ENCODE measurements at regions not wholly inside any gene's neighbourhood (a gene's known extent, or its start where the extent isn't known, plus 50 kb on each side); places are given as distances from the start of the nearest gene placed in this dataset.

DNA sequence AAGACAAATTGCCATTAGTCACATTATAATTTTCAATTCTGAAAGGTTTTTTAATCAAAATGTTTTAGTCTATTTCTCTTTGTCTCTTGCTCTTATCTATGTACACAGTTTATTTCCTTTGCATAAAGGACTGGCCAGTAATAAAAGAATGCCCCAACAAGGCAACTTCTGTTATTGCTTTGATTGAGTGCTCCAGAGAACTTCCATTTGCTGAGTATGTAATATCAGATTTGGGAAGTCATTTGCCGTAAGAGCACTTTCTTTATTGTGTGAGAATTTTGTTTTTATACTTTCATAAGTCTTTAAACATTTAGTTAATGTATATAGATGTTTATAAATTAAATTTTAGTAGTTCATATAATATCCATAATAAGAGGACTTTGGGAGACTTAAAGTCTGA is 1140.4 kb downstream of the PCDH9 start:
- TF ChIP-seq EZH2 (IDR thresholded peaks at IDR 0.05) = no peak
- no peak for TF ChIP-seq POLR2AphosphoS5 (IDR thresholded peaks at IDR 0.05; ENCODE audit: borderline replicate concordance, low read depth, low read length)
